AG04449 (cell line): ENCODE measurements at regions not wholly inside any gene's neighbourhood (a gene's known extent, or its start where the extent isn't known, plus 50 kb on each side); places are given as distances from the start of the nearest gene placed in this dataset.

Source experiments
- CTCF ChIA-PET: fragments of 350-600 bp; formaldehyde crosslinking; extraction: SDS; loops from one replicate; lab custom pipeline; 2021; ENCODE audit warnings: antibody characterized with exemption; lab: Yijun Ruan, JAX
- POLR2A ChIA-PET: fragments of 400-600, 350-600 bp; formaldehyde crosslinking; extraction: SDS; loops from one replicate; lab custom pipeline; 2020; ENCODE audit warnings: antibody characterized with exemption, inconsistent platforms; lab: Yijun Ruan, JAX
- DNase-seq: peaks from one replicate; pipeline ENCODE4 v3.0.0-alpha.2; 2010; ENCODE audit warnings: low read depth, low spot score
- H3K4me3 ChIP-seq: 2 replicates; pipeline ENCODE4 v1.5.1; 2011; ENCODE audit warnings: low read depth, mild to moderate bottlenecking, control low read depth, low read length
- TF ChIP-seq, protein P1 (sequence below): IDR thresholded peaks from one replicate; pipeline ENCODE4 v1.5.1; 2011; ENCODE audit warnings: mild to moderate bottlenecking, moderate library complexity, low read length, control low read depth, inconsistent platforms; ENCODE audit not compliant: insufficient read depth; ENCODE audit errors: missing control alignments

DNA sequence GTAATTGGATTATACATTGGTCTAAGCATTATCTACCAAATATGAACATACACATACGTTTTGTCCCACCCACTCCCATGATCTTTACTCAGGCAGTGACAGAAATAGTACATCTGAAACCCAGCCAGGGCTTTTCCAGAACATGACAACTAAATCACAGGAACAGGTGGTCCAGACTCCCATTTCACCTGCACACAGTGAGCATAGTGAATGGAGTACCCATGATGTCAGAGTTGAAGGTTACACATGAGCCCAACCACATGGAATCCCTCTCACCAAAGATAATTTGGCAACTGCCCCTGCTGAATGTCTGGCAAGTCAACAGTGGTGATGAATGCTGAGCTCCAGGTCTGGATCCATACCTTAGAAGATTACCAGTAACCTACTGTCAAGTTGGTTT, 411.9 kb upstream of the LUZP2 start:
- CTCF ChIA-PET = no interaction called here
- TF ChIP-seq, protein P1, sequence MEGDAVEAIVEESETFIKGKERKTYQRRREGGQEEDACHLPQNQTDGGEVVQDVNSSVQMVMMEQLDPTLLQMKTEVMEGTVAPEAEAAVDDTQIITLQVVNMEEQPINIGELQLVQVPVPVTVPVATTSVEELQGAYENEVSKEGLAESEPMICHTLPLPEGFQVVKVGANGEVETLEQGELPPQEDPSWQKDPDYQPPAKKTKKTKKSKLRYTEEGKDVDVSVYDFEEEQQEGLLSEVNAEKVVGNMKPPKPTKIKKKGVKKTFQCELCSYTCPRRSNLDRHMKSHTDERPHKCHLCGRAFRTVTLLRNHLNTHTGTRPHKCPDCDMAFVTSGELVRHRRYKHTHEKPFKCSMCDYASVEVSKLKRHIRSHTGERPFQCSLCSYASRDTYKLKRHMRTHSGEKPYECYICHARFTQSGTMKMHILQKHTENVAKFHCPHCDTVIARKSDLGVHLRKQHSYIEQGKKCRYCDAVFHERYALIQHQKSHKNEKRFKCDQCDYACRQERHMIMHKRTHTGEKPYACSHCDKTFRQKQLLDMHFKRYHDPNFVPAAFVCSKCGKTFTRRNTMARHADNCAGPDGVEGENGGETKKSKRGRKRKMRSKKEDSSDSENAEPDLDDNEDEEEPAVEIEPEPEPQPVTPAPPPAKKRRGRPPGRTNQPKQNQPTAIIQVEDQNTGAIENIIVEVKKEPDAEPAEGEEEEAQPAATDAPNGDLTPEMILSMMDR = no peak
- DNase-seq = no peak
- POLR2A ChIA-PET = no interaction called here
- no peak overlapping the region for H3K4me3 ChIP-seq

DNA sequence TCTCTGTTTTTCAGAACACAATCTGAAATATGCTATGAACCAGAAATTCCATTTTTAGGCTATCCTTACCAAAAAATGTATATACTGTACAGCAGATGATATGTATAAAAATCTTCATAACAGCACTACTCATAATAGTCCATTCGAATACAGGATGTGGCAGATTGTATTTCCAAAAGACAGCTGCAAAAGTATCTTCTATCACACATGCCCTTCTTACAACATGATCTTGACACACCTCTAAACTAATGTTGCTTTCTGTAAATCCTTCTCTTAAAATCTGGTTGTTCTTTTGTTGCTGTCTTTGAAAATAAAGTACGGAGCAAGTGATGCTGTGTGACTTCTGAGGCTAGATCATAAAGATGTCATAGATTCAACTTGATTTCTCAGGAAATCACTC, 409.9 kb upstream of the LUZP2 start:
- POLR2A ChIA-PET = no interaction called here
- no peak overlapping the region for H3K4me3 ChIP-seq
- CTCF ChIA-PET = no interaction called here
- TF ChIP-seq, protein P1 = no peak
- DNase-seq = no peak

DNA sequence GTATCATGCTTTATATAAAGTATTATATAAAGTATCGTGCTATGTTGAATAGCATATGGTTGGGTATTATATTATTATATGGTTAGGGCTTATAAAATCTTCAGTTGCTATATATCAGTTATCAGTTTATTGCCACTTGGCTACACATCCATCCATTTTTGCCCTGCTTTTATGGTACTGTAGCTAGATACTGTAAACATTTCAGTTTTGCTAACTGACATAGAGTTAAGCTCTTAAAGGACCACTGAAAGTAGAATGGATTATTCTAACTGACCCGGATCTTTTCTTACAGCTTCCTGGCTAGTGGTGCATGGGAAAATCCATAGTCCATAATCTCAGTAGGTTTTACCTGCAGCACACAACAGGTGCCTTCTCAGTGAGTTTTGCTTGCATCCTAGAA, 405.3 kb upstream of the LUZP2 start:
- ChIA-PET CTCF (no interaction called here), POLR2A (no interaction called here)
- TF ChIP-seq, protein P1 = no peak
- DNase-seq = no peak
- no peak overlapping the region for H3K4me3 ChIP-seq

DNA sequence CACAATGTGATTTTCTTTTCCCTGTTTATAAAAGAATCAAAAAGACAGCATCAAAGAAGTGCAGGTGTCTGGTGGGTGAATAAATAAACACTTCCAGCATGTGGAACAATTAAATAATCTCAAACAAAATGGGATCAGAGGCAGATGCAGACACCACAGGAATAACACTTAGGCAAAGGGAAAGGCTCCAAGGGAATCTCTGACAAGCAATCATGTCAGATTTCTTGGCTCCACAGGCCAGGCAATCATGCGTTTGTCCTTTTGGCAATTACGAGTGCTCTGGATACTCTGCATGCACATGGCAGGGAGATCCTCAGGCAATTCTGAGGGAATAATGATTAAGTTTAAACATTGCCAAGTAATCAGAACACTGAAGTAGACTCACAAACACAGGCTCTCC, 403.5 kb upstream of the LUZP2 start:
- TF ChIP-seq, protein P1 = no peak
- no peak for DNase-seq
- POLR2A ChIA-PET = no interaction called here
- H3K4me3 ChIP-seq = no peak overlapping the region
- CTCF ChIA-PET = no interaction called here

DNA sequence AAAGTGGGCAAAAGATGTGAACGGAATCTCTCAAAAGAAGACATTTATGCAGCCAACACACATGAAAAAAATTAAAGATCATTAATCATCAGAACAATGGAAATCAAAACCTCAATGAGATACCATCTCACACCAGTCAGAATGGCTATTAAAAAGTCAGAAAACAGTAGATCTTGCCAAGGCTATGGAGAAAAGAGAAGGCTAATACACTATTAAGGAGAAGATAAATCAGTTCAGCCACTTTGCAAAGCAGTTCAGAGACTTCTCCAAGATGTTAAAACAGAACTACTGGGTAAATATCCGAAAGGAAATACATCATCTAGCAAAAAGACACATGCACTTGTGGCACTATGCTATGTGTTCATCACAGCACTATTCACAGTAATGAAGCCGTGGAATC, 388.2 kb upstream of the LUZP2 start:
- CTCF ChIA-PET = no interaction called here
- no peak overlapping the region for H3K4me3 ChIP-seq
- POLR2A ChIA-PET = no interaction called here
- DNase-seq = no peak
- TF ChIP-seq, protein P1 = no peak

DNA sequence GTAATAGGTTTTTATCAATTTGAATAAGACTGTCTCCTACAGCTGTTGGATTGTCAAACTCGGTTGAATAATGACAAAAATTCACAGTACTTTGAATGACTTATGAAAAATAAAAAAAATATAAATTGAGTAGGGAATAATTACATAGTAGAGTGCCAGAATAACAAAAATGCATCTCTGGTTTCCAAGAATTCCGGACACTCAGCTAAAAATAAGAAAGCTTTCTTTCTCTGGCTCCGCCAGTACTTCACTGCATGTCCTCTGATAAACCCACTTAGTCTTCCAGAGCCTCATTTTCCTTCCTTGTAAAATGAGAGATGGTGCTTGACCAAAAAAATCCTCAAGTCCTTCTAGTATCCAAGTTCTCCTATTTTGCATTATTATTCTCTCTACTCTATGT, 374.6 kb upstream of the LUZP2 start:
- H3K4me3 ChIP-seq = no peak overlapping the region
- no peak for DNase-seq
- ChIA-PET CTCF (no interaction called here), POLR2A (no interaction called here)
- TF ChIP-seq, protein P1 = no peak
